Activated T-helper 1 cell treated with anti-CD3 and anti-CD28 coated beads, Interleukin-12 subunit alpha, Interleukin-12 subunit beta, Interleukin-2, Interleukin-4 antibody, amounts not matched to agents 30 ng/mL and 10 ng/mL and 1 ng/mL, durations not matched to agents 14 hours and 24 hours and 36 hours (primary cell): ENCODE measurements at regions not wholly inside any gene's neighbourhood (a gene's known extent, or its start where the extent isn't known, plus 50 kb on each side); places are given as distances from the start of the nearest gene placed in this dataset.
"Not testable (repeated sequence)": the region's sequence is repeated elsewhere in the genome, so short reads cannot be mapped to it uniquely, and the experiment has no call there.

ENCODE experiments used
- DNase-seq: peaks from one replicate; pipeline ENCODE4 v3.0.0; 2021; ENCODE audit warnings: low spot score
- H3K27ac Mint-ChIP-seq: one replicate; pipeline ENCODE4 v1.8.0; 2021; ENCODE audit warnings: mild to moderate bottlenecking, mixed read lengths
- H3K27me3 Mint-ChIP-seq: one replicate; pipeline ENCODE4 v1.8.0; 2022; ENCODE audit warnings: mild to moderate bottlenecking, moderate library complexity, mixed read lengths; ENCODE audit not compliant: insufficient read depth
- H3K36me3 Mint-ChIP-seq: one replicate; pipeline ENCODE4 v1.8.0; 2021; ENCODE audit warnings: low read depth, mixed read lengths
- H3K4me1 Mint-ChIP-seq: one replicate; pipeline ENCODE4 v1.8.0; 2021; ENCODE audit warnings: low read depth, mixed read lengths
- H3K4me3 Mint-ChIP-seq: one replicate; pipeline ENCODE4 v1.8.0; 2021; ENCODE audit warnings: mild to moderate bottlenecking, moderate library complexity, mixed read lengths
- H3K9me3 Mint-ChIP-seq: one replicate; pipeline ENCODE4 v1.8.0; 2021; ENCODE audit warnings: mixed read lengths
- intact Hi-C: fragments of 100-400 bp; cut with micrococcal nuclease; formaldehyde crosslinking; loops from one replicate; pipeline ENCODE4 v1.15.1; 2024

DNA sequence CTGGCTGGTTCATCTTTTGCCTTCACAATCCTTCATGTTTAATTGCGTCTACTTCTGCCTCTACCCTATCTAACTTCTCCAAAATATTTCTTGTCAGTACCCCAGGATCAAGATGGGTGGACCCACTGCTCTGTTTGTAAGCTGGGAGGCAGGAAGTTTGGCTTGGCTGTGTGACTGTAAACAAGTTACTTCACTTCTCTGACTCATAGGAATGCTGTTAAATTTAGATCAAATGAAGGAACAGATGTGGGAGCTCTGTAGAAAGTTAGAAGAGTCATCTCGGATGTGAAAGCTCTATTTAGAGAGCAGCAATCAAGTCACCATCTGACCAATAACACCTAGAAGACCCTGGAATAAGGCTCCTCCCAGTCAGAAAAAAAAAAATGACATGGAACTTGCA, 55.2 kb upstream of the MRTFB start:
- H3K27ac Mint-ChIP-seq: no peak overlapping the region
- H3K36me3 Mint-ChIP-seq: no peaks in the 10 kb centered on the region
- H3K4me1 Mint-ChIP-seq: no peaks in the 10 kb centered on the region
- no peak overlapping the region for H3K4me3 Mint-ChIP-seq
- peaks cover 10% of the 10 kb centered on the region for H3K27me3 Mint-ChIP-seq
- intact Hi-C loops: no loop called here
- no peaks in the 10 kb centered on the region for H3K9me3 Mint-ChIP-seq
- no peak for DNase-seq

DNA sequence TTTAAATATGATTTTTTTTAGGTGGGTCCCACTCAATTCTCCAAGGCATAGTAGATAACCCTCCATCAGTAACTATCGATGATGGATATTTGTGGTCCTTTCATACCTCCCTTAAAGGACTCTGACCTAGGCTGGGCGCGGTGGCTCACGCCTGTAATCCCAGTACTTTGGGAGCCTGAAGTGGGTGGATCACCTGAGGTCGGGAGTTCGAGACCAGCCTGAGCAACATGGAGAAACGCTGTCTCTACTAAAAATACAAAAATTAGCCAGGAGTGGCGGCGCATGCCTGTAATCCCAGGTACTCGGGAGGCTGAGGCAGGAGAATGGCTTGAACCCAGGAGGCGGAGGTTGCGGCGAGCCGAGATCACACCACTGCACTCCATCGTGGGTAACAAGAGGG, 54.8 kb upstream of the MRTFB start:
- H3K4me3 Mint-ChIP-seq, H3K9me3 Mint-ChIP-seq, H3K27ac Mint-ChIP-seq, H3K4me1 Mint-ChIP-seq, DNase-seq, H3K36me3 Mint-ChIP-seq, intact Hi-C loops: not testable (repeated sequence)
- peaks cover 10% of the 10 kb centered on the region for H3K27me3 Mint-ChIP-seq

DNA sequence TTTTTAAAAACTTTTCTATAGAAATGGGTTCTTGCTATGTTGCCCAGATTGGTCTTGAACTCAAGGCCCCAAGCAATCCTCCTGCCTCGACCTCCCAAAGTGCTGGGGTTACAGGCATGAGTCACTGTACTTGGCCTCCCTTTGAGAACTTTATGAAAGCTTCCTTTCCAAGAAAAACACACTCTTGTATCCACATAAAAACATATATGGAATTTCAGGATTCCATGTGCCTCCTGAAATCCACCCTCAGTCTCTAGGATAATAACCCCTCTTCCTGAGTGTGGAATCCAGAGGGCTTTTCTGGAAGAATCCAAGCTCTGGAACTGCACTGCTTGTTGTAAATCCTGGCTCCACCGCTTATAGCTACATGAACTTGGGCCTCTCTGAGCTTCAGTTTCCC, 53.2 kb upstream of the MRTFB start:
- Mint-ChIP-seq H3K27ac (no peak overlapping the region), H3K4me1 (no peaks in the 10 kb centered on the region), H3K36me3 (no peaks in the 10 kb centered on the region)

DNA sequence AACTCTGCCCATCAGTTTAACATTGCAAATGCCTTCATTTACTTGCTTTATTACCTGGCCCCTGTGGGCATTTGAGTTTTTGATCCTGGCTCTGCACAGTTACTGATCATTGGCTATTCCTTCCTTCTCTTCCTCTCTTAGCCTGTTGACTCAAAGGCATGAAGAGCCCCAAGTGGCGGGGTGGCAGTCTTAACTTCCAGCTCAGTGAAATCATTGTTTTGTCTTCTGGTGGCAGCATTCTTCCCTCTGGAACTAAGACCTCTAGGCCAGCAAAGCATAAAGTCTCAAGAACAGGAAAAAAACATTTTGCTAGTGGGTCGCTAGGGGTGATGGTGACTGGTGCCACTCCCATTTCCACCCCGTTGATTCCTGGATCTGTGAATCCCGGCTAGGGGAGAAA, 52.3 kb upstream of the MRTFB start:
- no peak overlapping the region for H3K4me3 Mint-ChIP-seq
- H3K27me3 Mint-ChIP-seq: peaks cover 6% of the 10 kb centered on the region
- DNase-seq: no peak
- H3K36me3 Mint-ChIP-seq: no peaks in the 10 kb centered on the region
- no peaks in the 10 kb centered on the region for H3K4me1 Mint-ChIP-seq
- H3K9me3 Mint-ChIP-seq: no peaks in the 10 kb centered on the region
- H3K27ac Mint-ChIP-seq: no peak overlapping the region
- intact Hi-C loops: no loop called here

More for the DNA sequence above, 53.2 kb upstream of the MRTFB start:
- DNase-seq: no peak
- no peak overlapping the region for H3K4me3 Mint-ChIP-seq
- H3K27me3 Mint-ChIP-seq: peaks cover 8% of the 10 kb centered on the region
- intact Hi-C loops: no loop called here
- H3K9me3 Mint-ChIP-seq: no peaks in the 10 kb centered on the region

DNA sequence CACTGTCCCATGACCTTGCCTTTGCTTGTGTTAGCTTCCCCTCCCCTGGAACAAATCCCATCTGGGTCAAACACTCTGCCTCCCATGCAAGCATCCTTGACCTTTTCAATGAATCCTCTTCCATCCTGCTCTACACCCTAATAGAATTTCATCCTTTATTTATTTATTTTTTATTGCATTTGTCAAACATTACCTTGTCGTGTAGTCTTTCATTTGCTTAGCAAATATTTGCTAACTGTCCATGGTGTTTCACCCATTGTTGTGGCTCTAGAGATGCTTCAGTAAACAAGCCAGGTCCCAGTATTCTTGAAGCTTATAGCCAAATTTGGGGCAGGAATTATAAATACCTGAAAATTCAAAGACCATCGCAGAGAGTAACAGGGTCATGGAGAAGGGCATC, 51.0 kb upstream of the MRTFB start:
- no peaks in the 10 kb centered on the region for H3K4me1 Mint-ChIP-seq
- no peaks in the 10 kb centered on the region for H3K9me3 Mint-ChIP-seq
- no peak overlapping the region for H3K4me3 Mint-ChIP-seq
- intact Hi-C loops: no loop called here
- no peak overlapping the region for H3K27ac Mint-ChIP-seq
- H3K27me3 Mint-ChIP-seq: peaks cover 2% of the 10 kb centered on the region
- no peaks in the 10 kb centered on the region for H3K36me3 Mint-ChIP-seq
- no peak for DNase-seq
